ENCODE measurements at regions not wholly inside any gene's neighbourhood (a gene's known extent, or its start where the extent isn't known, plus 50 kb on each side); places are given as distances from the start of the nearest gene placed in this dataset.
"Not testable (repeated sequence)": the region's sequence is repeated elsewhere in the genome, so short reads cannot be mapped to it uniquely, and the experiment has no call there.

GRCh38 chrX:89658662-89659061 lies 263.0 kb upstream of the TGIF2LX start:
- WGBS (ENCODE audit: insufficient coverage), result no CpG with 5 or more reads among the region's 1 CpG
- H3K9me3 ChIP-seq (ENCODE audit: control extremely low read depth in 1 of 3, control insufficient read depth in 2 of 3, insufficient read depth in 1 of 3, low read length in 2 of 3); H3K27ac ChIP-seq (ENCODE audit: low read length in 2 of 2); H3K36me3 ChIP-seq (replicated peaks in 1 of 2; ENCODE audit: control extremely low read depth in 1 of 2, control insufficient read depth in 1 of 2, extremely low read depth in 1 of 2, insufficient read depth in 2 of 2, low read length in 1 of 2); H4K20me1 ChIP-seq (ENCODE audit: control insufficient read depth, insufficient read depth, low read length, poor library complexity, severe bottlenecking); intact Hi-C loops (cut with micrococcal nuclease); DNase-seq; H3K9me3 Mint-ChIP-seq (ENCODE audit: insufficient read depth); H3K4me1 Mint-ChIP-seq; H3K79me2 ChIP-seq (ENCODE audit: control insufficient read depth, insufficient read depth, low read length); H3K27me3 Mint-ChIP-seq; H3K27ac Mint-ChIP-seq; H3K4me3 Mint-ChIP-seq; H3K9ac ChIP-seq (ENCODE audit: low read length); H3K4me3 ChIP-seq (ENCODE audit: control extremely low read depth in 1 of 5, extremely low read depth in 1 of 5, insufficient read depth in 1 of 5, low read depth in 2 of 5, low read length in 4 of 5); H3K4me1 ChIP-seq (ENCODE audit: control insufficient read depth in 2 of 2, insufficient read depth in 2 of 2, low read length in 2 of 2); H3K27me3 ChIP-seq (replicated peaks in 1 of 4; ENCODE audit: control extremely low read depth in 1 of 4, control insufficient read depth in 3 of 4, insufficient read depth in 4 of 4, low read length in 3 of 4); H3K4me2 ChIP-seq (replicated peaks; ENCODE audit: low read depth, low read length, poor library complexity, severe bottlenecking); ATAC-seq (ENCODE audit: low read depth); H2AFZ ChIP-seq (ENCODE audit: insufficient read depth, low read depth, low read length, poor library complexity, severe bottlenecking); CTCF ChIA-PET; POLR2A ChIA-PET: not testable (repeated sequence)

- H3K79me2 ChIP-seq (ENCODE audit: control insufficient read depth, insufficient read depth, low read length); ATAC-seq (ENCODE audit: low read depth); H3K9me3 ChIP-seq (ENCODE audit: control extremely low read depth in 1 of 3, control insufficient read depth in 2 of 3, insufficient read depth in 1 of 3, low read length in 2 of 3); H4K20me1 ChIP-seq (ENCODE audit: control insufficient read depth, insufficient read depth, low read length, poor library complexity, severe bottlenecking); H3K4me3 Mint-ChIP-seq; H3K4me1 Mint-ChIP-seq; intact Hi-C loops (cut with micrococcal nuclease); DNase-seq; H2AFZ ChIP-seq (ENCODE audit: insufficient read depth, low read depth, low read length, poor library complexity, severe bottlenecking); H3K9me3 Mint-ChIP-seq (ENCODE audit: insufficient read depth); H3K27me3 ChIP-seq (replicated peaks in 1 of 4; ENCODE audit: control extremely low read depth in 1 of 4, control insufficient read depth in 3 of 4, insufficient read depth in 4 of 4, low read length in 3 of 4); H3K4me2 ChIP-seq (replicated peaks; ENCODE audit: low read depth, low read length, poor library complexity, severe bottlenecking); H3K27me3 Mint-ChIP-seq; H3K4me3 ChIP-seq (ENCODE audit: control extremely low read depth in 1 of 5, extremely low read depth in 1 of 5, insufficient read depth in 1 of 5, low read depth in 2 of 5, low read length in 4 of 5); POLR2A ChIA-PET; CTCF ChIA-PET; H3K27ac ChIP-seq (ENCODE audit: low read length in 2 of 2); H3K9ac ChIP-seq (ENCODE audit: low read length); H3K4me1 ChIP-seq (ENCODE audit: control insufficient read depth in 2 of 2, insufficient read depth in 2 of 2, low read length in 2 of 2); H3K36me3 ChIP-seq (replicated peaks in 1 of 2; ENCODE audit: control extremely low read depth in 1 of 2, control insufficient read depth in 1 of 2, extremely low read depth in 1 of 2, insufficient read depth in 2 of 2, low read length in 1 of 2); H3K27ac Mint-ChIP-seq: not testable (repeated sequence)
- no CpG with 5 or more reads among the region's 1 CpG for WGBS (ENCODE audit: insufficient coverage)
Observed at GRCh38 chrX:89706481-89706880, 215.2 kb upstream of the TGIF2LX start.

GRCh38 chrX:89707363-89707927 lies 214.3 kb upstream of the TGIF2LX start:
- no CpG with 5 or more reads among the region's 1 CpG for WGBS (ENCODE audit: insufficient coverage)

GRCh38 chrX:89734367-89734766 lies 187.3 kb upstream of the TGIF2LX start:
- H3K9me3 ChIP-seq (ENCODE audit: control extremely low read depth in 1 of 3, control insufficient read depth in 2 of 3, insufficient read depth in 1 of 3, low read length in 2 of 3); H3K4me3 ChIP-seq (ENCODE audit: control extremely low read depth in 1 of 5, extremely low read depth in 1 of 5, insufficient read depth in 1 of 5, low read depth in 2 of 5, low read length in 4 of 5); H3K27ac ChIP-seq (ENCODE audit: low read length in 2 of 2); H3K36me3 ChIP-seq (replicated peaks in 1 of 2; ENCODE audit: control extremely low read depth in 1 of 2, control insufficient read depth in 1 of 2, extremely low read depth in 1 of 2, insufficient read depth in 2 of 2, low read length in 1 of 2); H2AFZ ChIP-seq (ENCODE audit: insufficient read depth, low read depth, low read length, poor library complexity, severe bottlenecking); H3K27ac Mint-ChIP-seq; H3K27me3 ChIP-seq (replicated peaks in 1 of 4; ENCODE audit: control extremely low read depth in 1 of 4, control insufficient read depth in 3 of 4, insufficient read depth in 4 of 4, low read length in 3 of 4); H3K4me1 ChIP-seq (ENCODE audit: control insufficient read depth in 2 of 2, insufficient read depth in 2 of 2, low read length in 2 of 2); H3K4me1 Mint-ChIP-seq; H3K79me2 ChIP-seq (ENCODE audit: control insufficient read depth, insufficient read depth, low read length); POLR2A ChIA-PET; H3K27me3 Mint-ChIP-seq; H3K9me3 Mint-ChIP-seq (ENCODE audit: insufficient read depth); H3K4me2 ChIP-seq (replicated peaks; ENCODE audit: low read depth, low read length, poor library complexity, severe bottlenecking); intact Hi-C loops (cut with micrococcal nuclease); CTCF ChIA-PET; H4K20me1 ChIP-seq (ENCODE audit: control insufficient read depth, insufficient read depth, low read length, poor library complexity, severe bottlenecking); DNase-seq; ATAC-seq (ENCODE audit: low read depth); H3K4me3 Mint-ChIP-seq; H3K9ac ChIP-seq (ENCODE audit: low read length): not testable (repeated sequence)
- 87% methylated on average over 5 of the region's 11 CpGs for WGBS (ENCODE audit: insufficient coverage)

More at GRCh38 chrX:89707363-89707927, 214.3 kb upstream of the TGIF2LX start:
- H3K9me3 ChIP-seq (ENCODE audit: control extremely low read depth in 1 of 3, control insufficient read depth in 2 of 3, insufficient read depth in 1 of 3, low read length in 2 of 3); H3K27ac Mint-ChIP-seq; POLR2A ChIA-PET; H3K9ac ChIP-seq (ENCODE audit: low read length); H3K9me3 Mint-ChIP-seq (ENCODE audit: insufficient read depth); CTCF ChIA-PET; H3K4me3 ChIP-seq (ENCODE audit: control extremely low read depth in 1 of 5, extremely low read depth in 1 of 5, insufficient read depth in 1 of 5, low read depth in 2 of 5, low read length in 4 of 5); H3K27me3 ChIP-seq (replicated peaks in 1 of 4; ENCODE audit: control extremely low read depth in 1 of 4, control insufficient read depth in 3 of 4, insufficient read depth in 4 of 4, low read length in 3 of 4); H3K4me1 Mint-ChIP-seq; DNase-seq; H3K36me3 ChIP-seq (replicated peaks in 1 of 2; ENCODE audit: control extremely low read depth in 1 of 2, control insufficient read depth in 1 of 2, extremely low read depth in 1 of 2, insufficient read depth in 2 of 2, low read length in 1 of 2); intact Hi-C loops (cut with micrococcal nuclease); H4K20me1 ChIP-seq (ENCODE audit: control insufficient read depth, insufficient read depth, low read length, poor library complexity, severe bottlenecking); H3K4me1 ChIP-seq (ENCODE audit: control insufficient read depth in 2 of 2, insufficient read depth in 2 of 2, low read length in 2 of 2); H2AFZ ChIP-seq (ENCODE audit: insufficient read depth, low read depth, low read length, poor library complexity, severe bottlenecking); ATAC-seq (ENCODE audit: low read depth); H3K4me2 ChIP-seq (replicated peaks; ENCODE audit: low read depth, low read length, poor library complexity, severe bottlenecking); H3K79me2 ChIP-seq (ENCODE audit: control insufficient read depth, insufficient read depth, low read length); H3K4me3 Mint-ChIP-seq; H3K27ac ChIP-seq (ENCODE audit: low read length in 2 of 2); H3K27me3 Mint-ChIP-seq: not testable (repeated sequence)
